ENCODE measurements at regions not wholly inside any gene's neighbourhood (a gene's known extent, or its start where the extent isn't known, plus 50 kb on each side); places are given as distances from the start of the nearest gene placed in this dataset.

GRCh38 chr9:95808011-95808410 lies 67.5 kb upstream of the ERCC6L2 start:
- TF ChIP-seq ATF2 (tag by site-specific recombination; IDR thresholded peaks at IDR 0.05; ENCODE audit: low read depth) = no peak
- TF ChIP-seq INSM2 (tag by site-specific recombination; IDR thresholded peaks at IDR 0.05) = no peak
- no peak for TF ChIP-seq KLF17 (tag by site-specific recombination; IDR thresholded peaks at IDR 0.05)
- Histone ChIP-seq H3K36me3 (ENCODE audit: control insufficient read depth in 2 of 2, insufficient read depth in 1 of 2, low read length in 2 of 2) (no peaks in the 10 kb centered on the region), H3K9me3 (ENCODE audit: control insufficient read depth, insufficient read depth, low read depth, low read length) (no peaks in the 10 kb centered on the region), H3K27ac (ENCODE audit: extremely low read depth, low read depth, low read length) (no peak overlapping the region), H3K4me3 (ENCODE audit: low read depth, low read length) (no peak overlapping the region), H3K4me1 (ENCODE audit: control insufficient read depth, insufficient read depth, low read length) (peaks cover 13% of the 10 kb centered on the region)
- CTCF ChIA-PET = no interaction called here
- POLR2A ChIA-PET = no interaction called here

- no peak overlapping the region for H3K27ac ChIP-seq (ENCODE audit: extremely low read depth, low read depth, low read length)
- ChIA-PET POLR2A (no interaction called here), CTCF (no interaction called here)
- H3K4me3 ChIP-seq (ENCODE audit: low read depth, low read length) = no peak overlapping the region
- H3K4me1 ChIP-seq (ENCODE audit: control insufficient read depth, insufficient read depth, low read length) = peaks cover 13% of the 10 kb centered on the region
- no peaks in the 10 kb centered on the region for H3K36me3 ChIP-seq (ENCODE audit: control insufficient read depth in 2 of 2, insufficient read depth in 1 of 2, low read length in 2 of 2)
- TF ChIP-seq ZNF184 (tag by site-specific recombination; IDR thresholded peaks at IDR 0.05) (no peak), ZNF514 (tag by site-specific recombination; IDR thresholded peaks at IDR 0.05) (no peak), ZBTB6 (tag by site-specific recombination; IDR thresholded peaks at IDR 0.05) (no peak), ZNF776 (tag by site-specific recombination; IDR thresholded peaks at IDR 0.05; ENCODE audit: borderline replicate concordance) (no peak), ZNF354C (tag by site-specific recombination; IDR thresholded peaks at IDR 0.05; ENCODE audit: borderline replicate concordance, low read depth) (no peak), ZNF785 (tag by site-specific recombination; IDR thresholded peaks at IDR 0.05) (no peak)
- H3K9me3 ChIP-seq (ENCODE audit: control insufficient read depth, insufficient read depth, low read depth, low read length) = no peaks in the 10 kb centered on the region
Observed at GRCh38 chr9:95807326-95807947, 68.1 kb upstream of the ERCC6L2 start.

- Histone ChIP-seq H3K36me3 (ENCODE audit: control insufficient read depth in 2 of 2, insufficient read depth in 1 of 2, low read length in 2 of 2) (no peaks in the 10 kb centered on the region), H3K4me3 (ENCODE audit: low read depth, low read length) (no peak overlapping the region), H3K4me1 (ENCODE audit: control insufficient read depth, insufficient read depth, low read length) (peaks cover 11% of the 10 kb centered on the region), H3K9me3 (ENCODE audit: control insufficient read depth, insufficient read depth, low read depth, low read length) (no peaks in the 10 kb centered on the region), H3K27ac (ENCODE audit: extremely low read depth, low read depth, low read length) (no peak overlapping the region)
- POLR2A ChIA-PET = no interaction called here
- CTCF ChIA-PET = no interaction called here
- TF ChIP-seq WT1 (tag by site-specific recombination; IDR thresholded peaks at IDR 0.05) (no peak), KLF1 (tag by site-specific recombination; IDR thresholded peaks at IDR 0.05) (no peak), ZNF433 (tag by site-specific recombination; IDR thresholded peaks at IDR 0.05; ENCODE audit: low read depth) (no peak), ZNF23 (tag by site-specific recombination; IDR thresholded peaks at IDR 0.05; ENCODE audit: borderline replicate concordance) (no peak), ZNF664 (tag by site-specific recombination; IDR thresholded peaks at IDR 0.05) (no peak), ZNF830 (tag by site-specific recombination; IDR thresholded peaks at IDR 0.05; ENCODE audit: low read depth) (no peak), GFI1B (tag by site-specific recombination; IDR thresholded peaks at IDR 0.05) (no peak), ZBTB7A (tag by site-specific recombination; IDR thresholded peaks at IDR 0.05; ENCODE audit: low read depth) (no peak), ELK4 (IDR thresholded peaks at IDR 0.05; ENCODE audit: borderline replicate concordance, low read depth, low read length) (no peak), ZBTB6 (tag by site-specific recombination; IDR thresholded peaks at IDR 0.05) (no peak), ZNF677 (tag by site-specific recombination; IDR thresholded peaks at IDR 0.05) (no peak), ZNF366 (tag by site-specific recombination; conservative IDR thresholded peaks at IDR 0.05) (no peak), ZSCAN4 (tag by site-specific recombination; IDR thresholded peaks at IDR 0.05) (no peak), ZNF792 (tag by site-specific recombination; IDR thresholded peaks at IDR 0.05) (no peak)
Observed at GRCh38 chr9:95803197-95803596, 72.3 kb upstream of the ERCC6L2 start.
